Activated T-cell treated with anti-CD3 and anti-CD28 coated beads, Interleukin-2, amount 50 U/mL, for 72 hours (primary cell): ENCODE measurements at regions not wholly inside any gene's neighbourhood (a gene's known extent, or its start where the extent isn't known, plus 50 kb on each side); places are given as distances from the start of the nearest gene placed in this dataset.

ENCODE experiments used
- ATAC-seq, 2 donors: fragments of 150-1000 bp; cut with Tn5 transposase; replicated peaks in 1 of 2; 2 replicates each; pipeline ENCODE4 v1.10.0; 2021; ENCODE audit warnings: moderate library complexity in 2 of 2, mild to moderate bottlenecking in 1 of 2
- DNase-seq, 2 donors: peaks; one replicate each; pipeline ENCODE4 v3.0.0; 2021 to 2022; ENCODE audit warnings: mixed read lengths in 1 of 2
- H3K27ac Mint-ChIP-seq: one replicate; pipeline ENCODE4 v1.8.0; 2022; ENCODE audit warnings: mild to moderate bottlenecking, moderate library complexity, mixed read lengths
- H3K27me3 Mint-ChIP-seq: one replicate; pipeline ENCODE4 v1.8.0; 2022; ENCODE audit warnings: low read depth, mixed read lengths
- H3K36me3 Mint-ChIP-seq, 2 donors: one replicate each; pipeline ENCODE4 v1.8.0; 2022; ENCODE audit warnings: mixed read lengths in 2 of 2, mild to moderate bottlenecking in 1 of 2; ENCODE audit not compliant: insufficient read depth in 2 of 2
- H3K4me1 Mint-ChIP-seq: one replicate; pipeline ENCODE4 v1.8.0; 2022; ENCODE audit warnings: low read depth, mixed read lengths
- H3K4me3 Mint-ChIP-seq, 2 donors: one replicate each; pipeline ENCODE4 v1.8.0; 2022; ENCODE audit warnings: mild to moderate bottlenecking in 2 of 2, mixed read lengths in 2 of 2, moderate library complexity in 2 of 2
- H3K9me3 Mint-ChIP-seq, 2 donors: one replicate each; pipeline ENCODE4 v1.8.0; 2022; ENCODE audit warnings: mixed read lengths in 2 of 2

- no peaks in the 10 kb centered on the region for H3K27me3 Mint-ChIP-seq
- no peak for ATAC-seq
- DNase-seq = no peak
- peaks cover 0 to 4% of the 10 kb centered on the region in 2 donors for H3K9me3 Mint-ChIP-seq
- H3K4me3 Mint-ChIP-seq = no peak overlapping the region
- no peaks in the 10 kb centered on the region for H3K4me1 Mint-ChIP-seq
- no peaks in the 10 kb centered on the region for H3K36me3 Mint-ChIP-seq
- no peak overlapping the region for H3K27ac Mint-ChIP-seq
Measured at GRCh38 chr5:89710006-89710405, 699.5 kb downstream of the CETN3 start.

GRCh38 chr5:89707891-89708290, 701.7 kb downstream of the CETN3 start:
- no peak overlapping the region for H3K27ac Mint-ChIP-seq
- ATAC-seq (no peak), DNase-seq (no peak)
- H3K9me3 Mint-ChIP-seq = peaks cover 0 to 4% of the 10 kb centered on the region in 2 donors
- no peaks in the 10 kb centered on the region for H3K27me3 Mint-ChIP-seq
- no peaks in the 10 kb centered on the region for H3K4me1 Mint-ChIP-seq
- H3K4me3 Mint-ChIP-seq = no peak overlapping the region
- no peaks in the 10 kb centered on the region for H3K36me3 Mint-ChIP-seq

GRCh38 chr5:89706731-89707130, 702.8 kb downstream of the CETN3 start:
- H3K36me3 Mint-ChIP-seq = no peaks in the 10 kb centered on the region
- ATAC-seq (no peak), DNase-seq (no peak)
- H3K9me3 Mint-ChIP-seq = peaks cover 0 to 5% of the 10 kb centered on the region in 2 donors
- H3K4me1 Mint-ChIP-seq = no peaks in the 10 kb centered on the region
- H3K27ac Mint-ChIP-seq = no peak overlapping the region
- H3K27me3 Mint-ChIP-seq = no peaks in the 10 kb centered on the region
- H3K4me3 Mint-ChIP-seq = no peak overlapping the region

GRCh38 chr5:89703817-89704216, 705.7 kb downstream of the CETN3 start:
- DNase-seq (no peak), ATAC-seq (no peak)
- Mint-ChIP-seq H3K4me1 (no peaks in the 10 kb centered on the region), H3K4me3 (no peak overlapping the region), H3K9me3 (peaks cover 0 to 7% of the 10 kb centered on the region in 2 donors), H3K27me3 (no peaks in the 10 kb centered on the region), H3K27ac (no peak overlapping the region), H3K36me3 (no peaks in the 10 kb centered on the region)

- H3K9me3 Mint-ChIP-seq = peaks cover 3 to 10% of the 10 kb centered on the region in 2 donors
Measured at GRCh38 chr5:89698028-89698427, 711.5 kb downstream of the CETN3 start.

GRCh38 chr5:89697581-89697980, 712.0 kb downstream of the CETN3 start:
- H3K9me3 Mint-ChIP-seq = peaks cover 3 to 10% of the 10 kb centered on the region in 2 donors
- no peak overlapping the region for H3K27ac Mint-ChIP-seq
- H3K36me3 Mint-ChIP-seq = no peaks in the 10 kb centered on the region
- H3K27me3 Mint-ChIP-seq = no peaks in the 10 kb centered on the region
- no peaks in the 10 kb centered on the region for H3K4me1 Mint-ChIP-seq
- no peak for DNase-seq
- ATAC-seq = no peak
- no peak overlapping the region for H3K4me3 Mint-ChIP-seq

More at GRCh38 chr5:89698028-89698427, 711.5 kb downstream of the CETN3 start:
- ATAC-seq (no peak), DNase-seq (no peak)
- Mint-ChIP-seq H3K27me3 (no peaks in the 10 kb centered on the region), H3K36me3 (no peaks in the 10 kb centered on the region), H3K4me1 (no peaks in the 10 kb centered on the region), H3K4me3 (no peak overlapping the region), H3K27ac (no peak overlapping the region)

- ATAC-seq (no peak), DNase-seq (no peak)
- Mint-ChIP-seq H3K27me3 (no peaks in the 10 kb centered on the region), H3K4me3 (no peak overlapping the region), H3K27ac (no peak overlapping the region), H3K36me3 (no peaks in the 10 kb centered on the region), H3K4me1 (no peaks in the 10 kb centered on the region), H3K9me3 (peaks cover 3 to 7% of the 10 kb centered on the region in 2 donors)
Measured at GRCh38 chr5:89695371-89695770, 714.2 kb downstream of the CETN3 start.

GRCh38 chr5:89694026-89694550, 715.5 kb downstream of the CETN3 start:
- Mint-ChIP-seq H3K27ac (no peak overlapping the region), H3K27me3 (no peaks in the 10 kb centered on the region), H3K4me3 (no peak overlapping the region), H3K4me1 (no peaks in the 10 kb centered on the region), H3K9me3 (peaks cover 3 to 7% of the 10 kb centered on the region in 2 donors), H3K36me3 (no peaks in the 10 kb centered on the region)
- ATAC-seq = no peak
- DNase-seq = no peak

GRCh38 chr5:89690331-89690730, 719.2 kb downstream of the CETN3 start:
- ATAC-seq = no peak

GRCh38 chr5:89686081-89686765, 723.3 kb downstream of the CETN3 start:
- Mint-ChIP-seq H3K4me3 (no peak overlapping the region), H3K36me3 (no peaks in the 10 kb centered on the region), H3K9me3 (peaks cover 2 to 10% of the 10 kb centered on the region in 2 donors), H3K27ac (no peak overlapping the region), H3K27me3 (no peaks in the 10 kb centered on the region), H3K4me1 (no peaks in the 10 kb centered on the region)
- no peak for ATAC-seq
- DNase-seq = no peak

More at GRCh38 chr5:89690331-89690730, 719.2 kb downstream of the CETN3 start:
- H3K9me3 Mint-ChIP-seq = peaks cover 0 to 9% of the 10 kb centered on the region in 2 donors
- no peak overlapping the region for H3K27ac Mint-ChIP-seq
- no peaks in the 10 kb centered on the region for H3K27me3 Mint-ChIP-seq
- no peak for DNase-seq
- no peak overlapping the region for H3K4me3 Mint-ChIP-seq
- no peaks in the 10 kb centered on the region for H3K4me1 Mint-ChIP-seq
- H3K36me3 Mint-ChIP-seq = no peaks in the 10 kb centered on the region

GRCh38 chr5:89676634-89677033, 732.9 kb downstream of the CETN3 start:
- Mint-ChIP-seq H3K9me3 (peaks cover 2 to 6% of the 10 kb centered on the region in 2 donors), H3K36me3 (no peaks in the 10 kb centered on the region), H3K27ac (no peak overlapping the region), H3K4me3 (no peak overlapping the region), H3K27me3 (no peaks in the 10 kb centered on the region), H3K4me1 (no peaks in the 10 kb centered on the region)
- ATAC-seq (no peak), DNase-seq (no peak)

GRCh38 chr5:89673019-89673418, 736.5 kb downstream of the CETN3 start:
- DNase-seq = no peak
- Mint-ChIP-seq H3K36me3 (no peaks in the 10 kb centered on the region), H3K4me1 (no peaks in the 10 kb centered on the region), H3K4me3 (no peak overlapping the region), H3K27me3 (no peaks in the 10 kb centered on the region), H3K27ac (no peak overlapping the region), H3K9me3 (peaks cover 0 to 3% of the 10 kb centered on the region in 2 donors)
- ATAC-seq = no peak

GRCh38 chr5:89668821-89669220, 740.7 kb downstream of the CETN3 start:
- H3K36me3 Mint-ChIP-seq = no peaks in the 10 kb centered on the region
- no peaks in the 10 kb centered on the region for H3K27me3 Mint-ChIP-seq
- H3K4me3 Mint-ChIP-seq = no peak overlapping the region
- H3K9me3 Mint-ChIP-seq = peaks cover 3 to 7% of the 10 kb centered on the region in 2 donors
- DNase-seq (no peak), ATAC-seq (no peak)
- H3K27ac Mint-ChIP-seq = no peak overlapping the region
- no peaks in the 10 kb centered on the region for H3K4me1 Mint-ChIP-seq

GRCh38 chr5:89662499-89662898, 747.1 kb downstream of the CETN3 start:
- no peaks in the 10 kb centered on the region for H3K4me1 Mint-ChIP-seq
- no peaks in the 10 kb centered on the region for H3K36me3 Mint-ChIP-seq
- H3K4me3 Mint-ChIP-seq = no peak overlapping the region
- DNase-seq = no peak
- no peak for ATAC-seq
- H3K27me3 Mint-ChIP-seq = no peaks in the 10 kb centered on the region
- H3K27ac Mint-ChIP-seq = no peak overlapping the region
- peaks cover 9 to 18% of the 10 kb centered on the region in 2 donors for H3K9me3 Mint-ChIP-seq
